SKM-1 (cell line): ENCODE measurements at regions not wholly inside any gene's neighbourhood (a gene's known extent, or its start where the extent isn't known, plus 50 kb on each side); places are given as distances from the start of the nearest gene placed in this dataset.

ENCODE experiments used
- DNase-seq: peaks from one replicate; lab custom pipeline; 2025; ENCODE audit not compliant: unreplicated experiment; lab: John Stamatoyannopoulos, UW

DNA sequence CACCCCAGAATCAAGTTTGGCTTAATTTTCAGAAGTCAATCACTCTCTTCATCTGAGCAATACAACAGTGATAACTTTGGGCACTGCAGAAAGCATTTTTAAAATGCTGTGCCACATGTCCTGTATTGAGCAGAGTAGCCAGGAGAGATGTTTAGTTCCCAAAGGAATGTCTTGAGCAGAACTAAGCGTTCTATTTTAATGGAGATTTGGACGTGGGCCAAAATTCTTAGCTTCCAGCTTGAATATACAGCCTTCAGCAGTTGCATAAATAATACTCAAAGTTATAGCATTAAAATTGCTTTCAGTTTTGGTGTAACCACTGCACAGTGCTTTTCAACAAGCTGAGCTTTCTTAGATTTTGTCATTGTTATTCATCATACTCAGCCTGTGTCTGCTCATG lies 679.2 kb downstream of the NLGN4X start:
- DNase-seq, result no peak

DNA sequence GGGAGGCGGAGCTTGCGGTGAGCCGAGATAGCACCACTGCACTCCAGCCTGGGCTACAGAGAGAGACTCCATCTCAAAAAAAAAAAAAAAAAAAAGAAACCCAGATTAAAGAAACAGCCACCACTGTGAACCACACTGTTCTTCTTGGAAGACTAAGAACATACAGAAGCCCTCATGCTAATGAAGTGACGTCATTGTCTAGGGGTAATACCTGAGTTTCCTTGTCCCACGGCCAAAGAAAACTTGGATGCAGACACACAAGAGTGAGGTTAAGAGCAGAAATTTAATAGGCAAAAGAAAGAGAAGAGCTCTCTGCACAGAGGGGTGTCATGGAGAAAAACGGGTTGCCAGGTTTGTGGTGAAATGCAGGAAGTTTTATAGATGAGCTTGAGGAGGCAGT lies 691.6 kb downstream of the NLGN4X start:
- DNase-seq, result no peak

DNA sequence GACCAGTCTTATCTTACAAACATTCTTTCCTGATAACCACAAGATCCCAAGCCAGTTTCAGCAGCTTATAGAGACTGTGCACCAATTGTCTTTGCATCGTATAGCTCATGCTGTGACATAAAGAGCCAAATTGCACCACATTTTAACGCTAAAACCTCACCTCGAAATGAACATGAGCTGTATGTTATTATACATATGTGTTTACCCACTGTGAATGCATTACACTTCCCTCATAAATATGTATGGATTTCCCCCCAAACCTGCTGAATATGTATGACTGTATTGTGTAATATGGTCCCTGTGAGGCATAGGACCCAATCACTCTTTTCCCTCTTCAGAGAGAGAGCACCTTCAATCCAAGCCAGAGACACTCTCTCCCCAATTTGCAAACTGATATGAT lies 692.4 kb downstream of the NLGN4X start:
- no peak for DNase-seq

DNA sequence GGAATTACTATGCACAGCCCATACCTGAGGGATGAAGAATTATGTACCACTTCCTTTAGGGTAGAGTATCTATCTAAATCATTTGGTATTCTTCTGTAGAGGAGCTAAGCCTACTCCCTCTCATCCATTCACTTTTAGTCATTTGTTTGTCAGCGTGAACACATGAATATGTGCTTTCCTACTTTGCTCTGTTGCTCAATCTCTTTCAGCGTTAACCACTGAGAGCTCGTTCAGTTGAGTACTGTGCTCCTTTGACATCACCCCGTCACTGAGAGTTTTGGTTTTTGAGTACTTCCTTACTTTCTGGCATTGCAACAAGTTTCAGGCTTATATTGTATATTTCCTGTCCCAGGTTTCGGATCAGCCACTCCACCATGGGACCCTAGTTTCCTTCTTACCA lies 700.6 kb downstream of the NLGN4X start:
- no peak for DNase-seq

DNA sequence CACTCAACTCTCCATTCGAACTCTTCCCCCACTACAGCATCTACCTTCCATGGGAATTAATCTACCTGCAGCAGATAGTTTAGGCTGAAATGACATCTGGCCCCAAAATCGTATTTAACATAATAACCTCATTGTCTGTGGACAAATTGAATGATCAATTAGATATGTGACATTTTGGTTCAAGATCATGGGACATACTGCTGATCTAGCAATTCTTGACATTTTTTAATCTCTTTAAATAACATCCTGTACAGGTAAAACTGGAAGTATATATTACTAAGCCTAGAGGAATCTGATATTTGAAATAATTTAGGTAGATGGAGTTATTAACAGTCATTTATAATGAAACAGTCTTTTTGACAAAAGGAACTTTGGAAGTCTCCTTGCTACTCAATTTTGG lies 702.5 kb downstream of the NLGN4X start:
- DNase-seq, result no peak

DNA sequence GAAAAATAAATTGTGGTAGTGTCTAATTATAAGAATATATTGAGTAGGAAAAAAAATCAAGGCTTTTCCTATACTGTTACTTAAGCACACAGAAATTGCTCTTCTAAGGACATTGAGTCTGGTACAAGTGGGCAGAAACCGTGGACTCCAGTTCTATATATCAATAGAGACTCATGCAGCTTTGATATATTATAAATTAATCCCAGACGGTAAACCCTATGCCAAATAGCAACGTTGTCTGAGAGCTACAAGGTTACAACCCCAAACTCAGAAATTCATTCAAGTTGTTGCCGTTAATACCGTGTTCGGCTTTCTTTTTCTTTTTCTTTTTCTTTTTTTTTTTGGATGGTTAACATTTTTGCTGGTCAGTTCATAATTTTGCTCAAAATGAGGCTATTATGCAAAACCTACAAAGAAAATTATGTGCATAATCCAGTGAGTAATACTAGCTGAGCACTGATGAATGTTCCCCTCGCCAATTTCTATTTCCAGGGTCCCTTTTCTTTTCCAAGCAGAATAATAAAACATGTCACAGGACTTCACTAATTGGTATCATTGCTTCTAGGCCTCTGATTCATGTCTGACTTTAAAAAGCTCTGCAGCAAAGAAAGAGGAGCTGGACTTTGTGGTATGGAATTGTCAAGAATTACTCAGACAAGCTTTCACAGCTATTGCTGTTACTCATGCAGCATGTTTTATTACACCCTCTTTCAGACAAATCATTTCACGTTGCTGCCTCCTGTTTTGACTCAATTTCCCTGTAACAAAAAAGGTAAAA lies 737.7 kb downstream of the NLGN4X start:
- DNase-seq, result no peak

DNA sequence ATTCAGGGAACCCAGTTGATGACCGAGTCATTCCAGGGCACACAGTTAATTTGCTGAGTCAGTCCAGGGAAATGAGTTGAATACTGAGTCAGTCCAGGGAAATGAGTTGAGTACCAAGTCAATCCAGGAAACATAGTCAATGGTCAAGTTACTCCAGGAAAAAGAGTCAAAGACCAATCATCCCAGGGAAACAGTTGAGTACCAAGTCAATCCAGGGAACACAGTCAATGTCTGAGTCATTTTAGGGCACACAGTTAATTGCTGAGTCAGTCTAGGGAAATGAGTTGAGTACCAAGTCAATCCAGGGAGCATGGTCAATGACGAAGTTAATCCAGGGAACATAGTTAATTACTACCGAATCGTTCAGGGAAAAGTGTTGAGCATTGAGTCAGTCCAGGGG lies 754.4 kb downstream of the NLGN4X start:
- DNase-seq, result no peak

DNA sequence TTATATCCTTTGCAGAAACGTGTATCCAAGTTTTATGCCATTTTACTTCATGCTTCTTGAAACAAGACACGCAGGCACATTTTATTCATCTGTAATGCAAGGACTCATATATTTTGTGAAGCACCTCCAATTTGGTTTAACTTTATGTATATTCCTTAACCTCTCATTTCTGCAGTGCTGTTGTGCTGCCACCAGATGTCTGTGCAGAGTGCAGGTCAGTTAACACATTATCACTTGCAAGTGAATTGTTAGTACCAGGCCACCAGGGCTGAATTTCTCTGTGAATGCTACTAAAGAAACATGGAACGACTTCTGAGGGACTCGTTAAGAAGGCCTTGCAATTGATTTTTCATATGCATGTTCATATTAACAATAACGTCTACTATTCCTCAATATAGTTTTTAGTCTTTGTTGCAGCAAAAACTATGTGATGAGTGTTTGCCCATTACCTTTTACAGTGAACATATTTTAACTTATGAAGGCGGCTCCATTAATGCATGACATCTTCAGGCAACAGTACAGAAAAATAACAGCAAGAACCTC lies 770.3 kb downstream of the NLGN4X start:
- DNase-seq, result no peak

DNA sequence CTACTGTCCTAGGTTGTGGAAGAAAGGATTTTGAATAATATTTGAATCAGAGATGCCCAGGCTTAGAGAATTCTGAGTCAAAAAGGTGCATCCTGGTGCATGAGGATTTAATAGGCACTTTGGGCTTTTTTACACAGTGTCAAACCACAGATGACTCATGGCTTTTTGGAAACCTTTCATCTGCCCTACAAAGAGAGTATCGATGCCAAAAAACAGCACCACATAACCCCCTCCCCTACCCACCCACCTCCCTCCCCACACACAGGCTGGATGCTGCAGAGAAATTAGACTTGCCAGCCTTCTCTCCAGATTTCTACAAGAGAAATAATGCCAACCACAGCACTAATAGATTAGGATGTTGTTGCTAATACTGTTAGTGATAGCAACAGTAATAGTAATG lies 779.3 kb downstream of the NLGN4X start:
- no peak for DNase-seq

DNA sequence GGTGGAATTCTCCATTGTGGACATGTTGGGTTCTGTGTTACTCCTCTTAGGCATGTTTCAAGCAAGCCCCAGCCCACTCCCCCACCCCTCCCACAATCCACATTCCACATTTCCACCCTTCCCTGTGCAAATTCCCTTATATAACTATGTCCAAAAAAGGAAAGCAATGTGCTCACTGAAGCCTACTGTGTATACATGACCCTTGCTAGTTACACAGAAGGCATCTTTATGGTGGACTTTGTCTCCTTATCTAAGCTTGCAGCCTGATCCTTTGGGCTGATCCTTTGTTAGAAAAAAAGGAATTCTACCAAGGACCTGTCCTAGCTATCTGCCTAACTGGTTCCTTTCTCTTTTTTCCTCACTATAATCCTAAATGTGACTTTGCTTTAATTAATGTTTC lies 796.8 kb downstream of the NLGN4X start:
- DNase-seq, result no peak

DNA sequence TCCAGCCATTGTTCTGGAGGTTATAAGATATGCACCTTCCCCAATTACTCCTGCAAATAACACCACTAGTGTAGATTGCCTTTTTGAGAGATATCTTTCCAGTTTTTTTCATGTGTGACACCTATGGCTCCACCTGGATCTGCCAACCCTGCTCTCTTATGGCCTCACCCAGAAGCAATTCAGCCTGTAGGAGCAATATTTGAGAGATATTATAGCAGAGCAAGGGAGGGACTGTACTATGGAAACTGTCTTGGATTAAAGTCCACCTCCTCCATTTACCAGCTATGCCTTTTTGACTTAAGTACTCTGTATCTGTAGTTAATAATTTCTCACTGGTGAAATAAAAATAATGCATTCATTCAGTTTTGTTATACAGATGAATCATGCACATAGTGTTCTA lies 803.5 kb downstream of the NLGN4X start:
- DNase-seq, result no peak

DNA sequence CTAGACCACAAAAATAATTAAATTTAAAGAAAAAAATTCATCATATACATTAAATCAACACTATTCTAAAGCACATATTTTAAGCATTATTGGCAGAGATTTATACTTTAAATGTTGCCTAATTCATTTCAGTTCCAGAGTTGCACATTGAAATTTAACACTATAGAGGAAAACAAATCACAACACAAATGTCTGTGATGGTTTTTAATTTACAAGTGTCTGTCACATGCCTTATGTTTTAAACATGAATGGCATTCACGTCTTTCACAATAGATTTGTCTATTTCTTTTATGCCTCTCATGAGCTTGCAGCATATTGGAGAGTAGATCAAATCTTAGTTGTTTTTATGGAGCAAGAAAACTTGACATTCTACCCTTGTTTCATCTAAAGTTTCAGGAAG lies 811.3 kb downstream of the NLGN4X start:
- DNase-seq, result no peak

DNA sequence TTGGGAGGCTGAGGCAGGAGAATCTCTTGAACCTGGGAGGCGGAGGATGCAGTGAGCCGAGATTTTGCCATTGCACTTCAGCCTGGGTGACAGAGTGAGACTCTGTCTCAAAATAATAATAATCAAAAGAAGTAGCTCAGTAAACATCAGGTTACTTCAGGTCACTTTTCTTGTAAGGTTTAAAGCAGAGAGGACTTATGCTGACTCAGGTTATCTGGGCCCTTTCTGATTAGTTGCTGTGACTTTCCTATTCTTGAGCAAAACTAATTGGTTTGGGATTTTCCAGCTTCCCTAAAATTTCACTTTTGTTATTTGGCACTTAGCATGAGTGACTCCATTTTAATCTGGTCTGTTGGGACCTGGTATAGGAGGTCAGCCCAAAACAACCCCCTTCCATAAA lies 812.9 kb downstream of the NLGN4X start:
- no peak for DNase-seq

DNA sequence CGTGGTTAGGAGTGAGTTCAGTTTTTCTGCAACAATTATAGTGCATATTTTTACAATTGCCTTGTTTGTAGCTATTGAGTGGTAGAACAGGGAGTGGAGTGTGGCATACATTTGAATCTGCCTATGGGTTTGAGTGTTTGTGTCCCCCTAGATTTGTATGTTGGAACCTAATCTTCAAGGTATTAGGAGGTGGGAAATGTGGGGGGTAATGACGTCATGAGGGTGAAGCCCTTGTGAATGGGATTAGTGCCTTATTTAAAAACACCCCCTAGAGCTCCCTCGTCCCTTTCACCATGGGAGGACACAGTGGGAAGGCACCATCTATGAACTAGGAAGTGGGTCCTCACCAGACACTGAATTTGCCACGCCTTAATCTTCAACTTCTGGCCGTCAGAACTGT lies 819.6 kb downstream of the NLGN4X start:
- no peak for DNase-seq

DNA sequence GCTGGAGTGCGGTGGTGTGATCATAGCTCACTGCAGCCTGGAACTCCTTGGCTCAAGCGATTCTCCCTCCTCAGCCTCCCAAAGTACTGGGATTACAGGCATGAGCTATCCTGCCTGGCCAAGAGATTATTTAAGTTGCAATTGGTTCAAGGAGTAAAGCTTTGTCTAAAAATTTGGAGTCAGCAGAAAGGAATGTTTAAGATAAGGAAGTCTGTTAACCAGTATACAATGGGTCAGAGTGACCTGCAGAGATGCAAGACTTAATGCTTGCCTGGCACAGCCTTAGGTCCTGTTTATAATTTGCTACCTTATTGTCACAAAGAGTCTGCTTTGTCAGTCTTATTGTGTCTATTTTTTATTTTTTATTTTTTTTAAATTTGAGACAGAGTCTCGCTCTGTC lies 826.2 kb downstream of the NLGN4X start:
- no peak for DNase-seq

DNA sequence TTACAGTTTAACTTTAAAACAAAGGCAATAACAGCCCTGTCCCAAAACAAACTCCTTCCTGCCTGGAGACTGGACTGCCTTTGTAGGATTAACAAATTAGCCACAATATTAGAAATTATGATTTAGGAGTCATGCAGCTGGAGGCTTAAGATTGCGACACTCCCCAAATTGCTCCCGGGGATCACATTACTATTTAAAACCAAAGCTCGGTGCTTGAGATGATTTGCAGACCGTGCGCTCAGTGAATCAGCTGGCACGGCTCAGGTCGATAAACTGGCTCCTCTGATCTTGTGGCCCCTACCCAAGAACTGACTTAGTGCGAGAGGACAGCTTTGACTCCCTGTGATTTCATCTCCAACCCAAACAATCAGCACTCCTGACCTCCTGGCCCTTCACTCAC lies 829.3 kb downstream of the NLGN4X start:
- no peak for DNase-seq

DNA sequence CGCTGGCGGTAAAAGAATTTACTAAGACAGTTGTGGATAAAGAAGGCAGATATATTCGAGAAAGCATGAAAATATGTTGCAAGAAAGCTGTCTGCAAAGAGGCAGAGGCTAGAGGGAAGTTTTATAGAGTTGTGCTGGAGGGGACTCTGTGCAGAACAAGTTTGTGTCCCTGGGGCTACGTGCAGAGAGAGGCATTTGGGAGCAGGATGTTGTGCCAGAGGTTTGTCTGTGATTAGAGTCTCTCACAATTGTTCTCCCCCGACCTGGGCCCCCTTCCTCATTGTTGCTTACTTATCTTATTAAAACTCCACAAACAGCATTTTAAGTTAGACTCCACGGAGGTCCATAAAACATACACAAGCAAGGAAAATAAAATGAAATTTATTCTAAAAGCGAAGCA lies 831.3 kb downstream of the NLGN4X start:
- no peak for DNase-seq

DNA sequence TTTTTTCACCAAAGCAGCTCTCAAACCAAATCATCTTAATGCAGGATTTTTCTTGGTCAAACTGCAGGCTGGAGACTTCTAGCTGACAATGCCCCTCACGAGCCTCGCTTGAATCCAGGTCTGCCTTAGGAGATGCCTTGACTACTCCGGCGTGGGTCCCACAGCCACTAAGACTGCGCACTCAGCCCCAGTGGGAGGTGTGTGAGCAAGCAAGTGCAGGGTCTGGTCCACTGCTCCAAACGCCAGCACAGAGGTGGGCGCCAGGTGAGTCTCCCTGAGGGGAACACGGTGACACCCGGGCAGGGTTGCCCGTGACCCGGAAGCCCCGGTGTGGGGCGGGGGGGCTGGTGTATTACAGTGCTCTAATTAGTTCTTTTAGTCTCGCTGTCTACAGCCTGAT lies 838.3 kb downstream of the NLGN4X start:
- DNase-seq, result no peak

DNA sequence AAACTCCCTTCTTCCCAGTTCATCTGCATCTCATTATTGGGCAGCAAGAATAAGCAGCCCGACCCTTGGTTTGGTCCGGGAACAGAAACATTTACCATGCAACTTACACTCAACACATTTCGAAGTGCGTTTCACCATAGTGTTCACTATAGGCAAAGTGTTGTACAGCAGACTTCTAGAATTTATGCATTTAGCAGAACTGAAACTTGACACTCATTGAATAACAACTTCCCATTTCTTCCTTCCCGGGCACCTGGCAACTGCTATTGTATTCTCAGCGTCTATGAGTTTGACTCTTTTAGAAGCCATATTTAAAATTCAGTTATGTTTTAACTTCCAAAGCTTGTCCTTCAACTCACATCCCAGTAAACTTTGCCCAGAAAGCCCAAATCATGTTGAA lies 840.6 kb downstream of the NLGN4X start:
- DNase-seq, result peak; percentile 39

DNA sequence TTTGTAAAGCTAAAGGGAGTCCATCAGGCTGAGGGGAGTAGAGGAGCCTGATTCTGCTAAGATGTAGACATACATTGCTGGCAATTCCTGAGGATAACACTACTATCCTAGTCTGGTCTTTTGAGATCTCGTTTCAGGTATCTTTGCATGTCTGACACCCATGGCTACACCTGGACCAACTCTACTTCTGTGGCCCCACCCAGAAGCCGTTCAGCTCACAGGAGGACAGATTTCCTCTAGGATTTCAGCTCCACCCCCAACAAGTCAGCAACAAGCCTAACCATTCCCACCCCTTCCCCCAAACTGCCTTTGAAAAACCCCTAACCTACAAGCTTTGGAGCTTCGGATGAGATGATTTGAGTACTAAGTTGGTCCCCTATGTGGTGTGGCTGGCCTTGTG lies 848.2 kb downstream of the NLGN4X start:
- DNase-seq, result no peak

DNA sequence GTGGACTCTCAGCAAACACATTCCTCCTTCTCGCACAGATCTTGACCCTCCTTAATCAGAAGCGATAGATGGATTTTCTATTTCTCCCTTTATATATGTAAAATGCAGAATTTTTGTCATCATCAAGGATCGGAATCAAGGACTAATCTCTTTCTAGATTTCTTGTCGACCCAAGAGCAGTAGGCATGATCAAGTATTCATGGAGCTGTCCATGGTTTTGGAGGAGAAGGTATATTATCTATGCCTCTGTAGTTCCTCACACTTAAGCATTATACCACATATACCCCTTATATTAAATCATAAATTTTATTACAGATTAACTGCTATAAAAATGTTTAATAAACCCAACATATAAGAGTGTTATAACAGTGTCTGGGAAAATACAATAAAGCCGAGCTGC lies 886.8 kb downstream of the NLGN4X start:
- no peak for DNase-seq

DNA sequence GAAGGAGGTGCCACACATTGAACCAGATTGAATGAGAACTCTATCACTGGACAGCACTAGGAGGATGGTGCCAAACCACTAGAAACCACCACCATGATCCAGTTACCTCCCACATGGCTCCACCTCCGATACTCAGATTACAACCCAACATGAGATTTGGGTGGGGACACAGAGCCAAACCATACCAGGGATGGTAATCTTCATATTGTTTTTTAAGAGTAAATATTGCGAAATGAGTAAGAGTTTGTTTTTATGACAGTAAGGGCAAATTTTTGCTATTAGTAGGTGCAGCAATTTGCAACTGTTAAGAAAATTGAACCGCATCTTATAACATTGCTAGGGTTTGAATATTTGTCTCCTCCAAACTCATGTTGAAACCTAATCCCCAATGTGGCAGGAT lies 891.5 kb downstream of the NLGN4X start:
- DNase-seq, result no peak

DNA sequence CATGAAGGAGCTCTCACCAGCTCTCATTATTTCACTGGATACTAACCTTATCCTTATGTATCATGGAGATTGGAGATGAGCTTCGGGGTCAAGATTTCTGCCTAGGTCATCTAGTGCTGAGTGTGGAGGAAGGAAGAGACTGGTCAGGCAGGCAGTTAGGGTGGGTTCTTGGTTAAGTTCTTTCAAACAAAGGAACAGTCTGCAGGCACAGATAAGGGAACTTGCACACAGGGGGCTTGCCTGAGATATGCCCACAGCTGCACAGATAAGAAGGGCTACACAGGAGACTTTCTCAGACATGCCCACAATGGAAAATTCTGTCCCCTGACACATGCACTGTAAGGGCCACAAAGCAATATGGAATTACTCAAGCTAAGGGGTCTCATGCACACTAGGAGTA lies 904.1 kb downstream of the NLGN4X start:
- no peak for DNase-seq
